Upper lobe of right lung (tissue), 1 donor: ENCODE measurements at regions not wholly inside any gene's neighbourhood (a gene's known extent, or its start where the extent isn't known, plus 50 kb on each side); places are given as distances from the start of the nearest gene placed in this dataset.

Experiments used
- ATAC-seq: fragments of 200-7000 bp; cut with Tn5 transposase; one replicate; pipeline ENCODE4 v1.9.1; 2020; ENCODE audit warnings: mild to moderate bottlenecking, moderate library complexity
- DNase-seq: peaks from one replicate; pipeline ENCODE4 v3.0.0-alpha.2; 2020
- H3K27ac ChIP-seq: fragments of 200-600 bp; one replicate; pipeline ENCODE4 v1.8.0; 2022
- H3K27me3 ChIP-seq: fragments of 200-600 bp; one replicate; pipeline ENCODE4 v1.8.0; 2022; ENCODE audit warnings: mild to moderate bottlenecking
- H3K36me3 ChIP-seq: fragments of 200-600 bp; one replicate; pipeline ENCODE4 v1.8.0; 2022
- H3K4me1 ChIP-seq: fragments of 200-600 bp; one replicate; pipeline ENCODE4 v1.8.0; 2022
- H3K4me3 ChIP-seq: fragments of 200-600 bp; one replicate; pipeline ENCODE4 v1.8.0; 2022; ENCODE audit warnings: mild to moderate bottlenecking
- H3K9me3 ChIP-seq: fragments of 200-600 bp; one replicate; pipeline ENCODE4 v1.8.0; 2022
- CTCF ChIP-seq: fragments of 200-600 bp; IDR thresholded peaks from one replicate; pipeline ENCODE4 v1.8.0; 2022; ENCODE audit warnings: antibody characterized with exemption
- intact Hi-C: fragments of 100-400 bp; cut with DNase I; formaldehyde crosslinking; loops from one replicate; pipeline ENCODE4 v1.11.0; 2022
- donor health status: DM: no; HTN: yes; CAD: no; lungs with severe emphysema.

GRCh38 chr1:55400508-55400907 is 185.3 kb upstream of the USP24 start:
- intact Hi-C loops = no loop called here
- Histone ChIP-seq H3K36me3 (no peaks in the 10 kb centered on the region), H3K27me3 (no peaks in the 10 kb centered on the region), H3K4me3 (no peak overlapping the region), H3K4me1 (no peaks in the 10 kb centered on the region), H3K9me3 (no peaks in the 10 kb centered on the region), H3K27ac (no peak overlapping the region)
- no peak for DNase-seq
- TF ChIP-seq CTCF = no peak
- no peak for ATAC-seq

- Histone ChIP-seq H3K4me3 (no peak overlapping the region), H3K9me3 (no peaks in the 10 kb centered on the region), H3K4me1 (no peaks in the 10 kb centered on the region), H3K27me3 (no peaks in the 10 kb centered on the region), H3K36me3 (no peaks in the 10 kb centered on the region), H3K27ac (no peak overlapping the region)
- DNase-seq = no peak
- intact Hi-C loops = no loop called here
- ATAC-seq = no peak
- no peak for TF ChIP-seq CTCF
These were observed 184.2 kb upstream of the USP24 start for GRCh38 chr1:55399346-55399745.

- intact Hi-C loops = no loop called here
- DNase-seq (no peak), ATAC-seq (no peak)
- no peak for TF ChIP-seq CTCF
- no peaks in the 10 kb centered on the region for H3K9me3 ChIP-seq
- H3K36me3 ChIP-seq = no peaks in the 10 kb centered on the region
- H3K27me3 ChIP-seq = no peaks in the 10 kb centered on the region
- no peak overlapping the region for H3K27ac ChIP-seq
- no peak overlapping the region for H3K4me3 ChIP-seq
- H3K4me1 ChIP-seq = no peaks in the 10 kb centered on the region
These were observed 181.3 kb upstream of the USP24 start for GRCh38 chr1:55396381-55396891.

GRCh38 chr1:55388960-55389359 is 173.8 kb upstream of the USP24 start:
- Histone ChIP-seq H3K4me1 (no peaks in the 10 kb centered on the region), H3K36me3 (no peaks in the 10 kb centered on the region), H3K27ac (no peak overlapping the region), H3K4me3 (no peak overlapping the region), H3K27me3 (no peaks in the 10 kb centered on the region), H3K9me3 (peaks cover 4% of the 10 kb centered on the region)
- no peak for TF ChIP-seq CTCF
- ATAC-seq (no peak), DNase-seq (no peak)
- intact Hi-C loops = no loop called here

- no peak for ATAC-seq
- intact Hi-C loops = no loop called here
- DNase-seq = no peak
- Histone ChIP-seq H3K36me3 (no peaks in the 10 kb centered on the region), H3K4me3 (no peak overlapping the region), H3K4me1 (peaks cover 3% of the 10 kb centered on the region), H3K9me3 (peaks cover 4% of the 10 kb centered on the region), H3K27me3 (no peaks in the 10 kb centered on the region), H3K27ac (no peak overlapping the region)
- TF ChIP-seq CTCF = no peak
These were observed 172.0 kb upstream of the USP24 start for GRCh38 chr1:55387145-55387544.

- Histone ChIP-seq H3K36me3 (no peaks in the 10 kb centered on the region), H3K27ac (no peak overlapping the region), H3K9me3 (peaks cover 4% of the 10 kb centered on the region), H3K4me3 (no peak overlapping the region), H3K27me3 (no peaks in the 10 kb centered on the region), H3K4me1 (peaks cover 3% of the 10 kb centered on the region)
- intact Hi-C loops = no loop called here
- no peak for TF ChIP-seq CTCF
- no peak for DNase-seq
- no peak for ATAC-seq
These were observed 171.3 kb upstream of the USP24 start for GRCh38 chr1:55386456-55386855.
